ENCODE measurements at regions not wholly inside any gene's neighbourhood (a gene's known extent, or its start where the extent isn't known, plus 50 kb on each side); places are given as distances from the start of the nearest gene placed in this dataset.

DNA sequence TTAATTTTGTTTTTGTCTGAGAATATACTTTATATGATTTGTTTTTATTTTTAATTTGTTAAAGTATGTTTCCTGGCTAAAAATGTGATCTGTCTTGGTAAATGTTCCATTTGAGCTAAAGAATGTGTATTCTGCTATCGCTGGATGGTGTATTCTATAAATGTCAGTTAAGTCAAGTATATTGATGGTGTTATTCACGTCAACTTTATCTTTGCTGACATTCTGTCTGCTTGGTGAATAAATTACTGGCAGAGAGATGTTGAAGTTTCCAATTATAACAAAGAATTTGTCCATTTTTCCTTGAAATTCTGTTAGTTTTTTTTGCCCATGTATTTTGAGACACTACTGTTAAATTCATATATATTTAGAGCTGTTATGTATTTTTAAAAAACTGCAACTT lies 1131.8 kb upstream of the GJE1 start:
- Mint-ChIP-seq H3K4me1 (ENCODE audit: low read depth) (no peaks in the 10 kb centered on the region), H3K4me3 (no peak overlapping the region)
- POLR2A ChIA-PET = no interaction called here

DNA sequence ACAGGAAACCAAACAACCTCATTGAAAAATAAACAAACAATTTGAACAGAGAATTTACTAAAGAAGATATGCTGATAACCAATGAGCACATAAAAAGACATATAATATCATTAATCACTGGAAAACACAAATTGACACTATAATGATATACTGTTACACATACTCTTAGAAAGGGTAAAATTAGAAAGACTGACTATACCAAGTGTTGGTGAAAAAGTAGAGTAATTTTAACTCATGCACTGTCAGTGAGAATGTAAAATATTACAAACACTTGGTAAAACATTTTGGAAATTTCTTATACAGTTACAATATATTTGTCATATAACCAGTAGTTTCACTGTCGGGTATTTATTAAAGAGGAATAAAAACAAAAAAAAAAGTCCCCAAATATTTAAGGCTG lies 1139.2 kb upstream of the GJE1 start:
- H3K4me3 Mint-ChIP-seq = no peak overlapping the region
- H3K4me1 Mint-ChIP-seq (ENCODE audit: low read depth) = no peaks in the 10 kb centered on the region
- POLR2A ChIA-PET = no interaction called here
- intact Hi-C loops (cut with micrococcal nuclease) = no loop called here
- CTCF ChIA-PET = no interaction called here
- no peak overlapping the region for H3K27ac Mint-ChIP-seq
- peaks cover 2% of the 10 kb centered on the region for H3K9me3 Mint-ChIP-seq
- H3K27me3 Mint-ChIP-seq = peaks cover 4% of the 10 kb centered on the region
- no peaks in the 10 kb centered on the region for H3K36me3 Mint-ChIP-seq
- no peak for DNase-seq

More for the DNA sequence above, 1131.8 kb upstream of the GJE1 start:
- H3K27me3 Mint-ChIP-seq = peaks cover 1% of the 10 kb centered on the region
- H3K36me3 Mint-ChIP-seq = no peaks in the 10 kb centered on the region
- intact Hi-C loops (cut with micrococcal nuclease) = no loop called here
- no peaks in the 10 kb centered on the region for H3K9me3 Mint-ChIP-seq
- DNase-seq = no peak
- CTCF ChIA-PET = no interaction called here
- no peak overlapping the region for H3K27ac Mint-ChIP-seq

DNA sequence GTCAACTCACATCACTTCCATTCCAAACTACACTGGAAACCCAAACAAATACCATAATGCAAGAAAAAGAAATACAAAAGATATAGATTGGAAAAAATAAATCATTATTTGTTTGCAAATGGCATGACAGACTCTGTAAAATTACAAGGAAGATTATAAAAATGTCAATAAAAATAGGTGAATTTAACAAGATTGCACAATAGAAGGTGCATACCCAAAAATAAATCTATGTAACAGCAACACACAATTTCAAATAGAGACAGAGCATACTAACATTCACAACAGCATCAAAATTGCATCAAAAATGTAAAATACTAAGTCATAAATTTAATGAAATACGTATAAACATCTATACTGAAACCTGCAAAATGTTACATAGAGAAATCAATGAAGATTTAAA lies 1140.0 kb upstream of the GJE1 start:
- peaks cover 3% of the 10 kb centered on the region for H3K27me3 Mint-ChIP-seq
- peaks cover 2% of the 10 kb centered on the region for H3K9me3 Mint-ChIP-seq
- no peak for DNase-seq
- no peak overlapping the region for H3K27ac Mint-ChIP-seq
- no peaks in the 10 kb centered on the region for H3K4me1 Mint-ChIP-seq (ENCODE audit: low read depth)
- ChIA-PET CTCF (no interaction called here), POLR2A (no interaction called here)
- no peak overlapping the region for H3K4me3 Mint-ChIP-seq
- intact Hi-C loops (cut with micrococcal nuclease) = no loop called here
- H3K36me3 Mint-ChIP-seq = no peaks in the 10 kb centered on the region

- ChIA-PET POLR2A (no interaction called here), CTCF (no interaction called here)
- Mint-ChIP-seq H3K4me1 (ENCODE audit: low read depth) (no peaks in the 10 kb centered on the region), H3K4me3 (no peak overlapping the region), H3K36me3 (no peaks in the 10 kb centered on the region), H3K9me3 (peaks cover 2% of the 10 kb centered on the region), H3K27ac (no peak overlapping the region), H3K27me3 (peaks cover 3% of the 10 kb centered on the region)
- DNase-seq = no peak
- intact Hi-C loops (cut with micrococcal nuclease) = no loop called here
These were observed 1143.9 kb upstream of the GJE1 start for GRCh38 chr6:140988780-140989179.

- intact Hi-C loops (cut with micrococcal nuclease) = no loop called here
- ChIA-PET CTCF (interaction anchor here (0.6 kb wide), 1 partner anchor 69 kb away, joined by 3 read pairs; no protein-coding TSS in a partner anchor), POLR2A (no interaction called here)
- no peak for DNase-seq
- Mint-ChIP-seq H3K9me3 (peaks cover 2% of the 10 kb centered on the region), H3K4me1 (ENCODE audit: low read depth) (no peaks in the 10 kb centered on the region), H3K27me3 (peaks cover 4% of the 10 kb centered on the region), H3K27ac (no peak overlapping the region), H3K36me3 (no peaks in the 10 kb centered on the region), H3K4me3 (no peak overlapping the region)
These were observed 1145.2 kb upstream of the GJE1 start for GRCh38 chr6:140987364-140988155.

GRCh38 chr6:140985679-140986275 lies 1146.9 kb upstream of the GJE1 start:
- DNase-seq = no peak

DNA sequence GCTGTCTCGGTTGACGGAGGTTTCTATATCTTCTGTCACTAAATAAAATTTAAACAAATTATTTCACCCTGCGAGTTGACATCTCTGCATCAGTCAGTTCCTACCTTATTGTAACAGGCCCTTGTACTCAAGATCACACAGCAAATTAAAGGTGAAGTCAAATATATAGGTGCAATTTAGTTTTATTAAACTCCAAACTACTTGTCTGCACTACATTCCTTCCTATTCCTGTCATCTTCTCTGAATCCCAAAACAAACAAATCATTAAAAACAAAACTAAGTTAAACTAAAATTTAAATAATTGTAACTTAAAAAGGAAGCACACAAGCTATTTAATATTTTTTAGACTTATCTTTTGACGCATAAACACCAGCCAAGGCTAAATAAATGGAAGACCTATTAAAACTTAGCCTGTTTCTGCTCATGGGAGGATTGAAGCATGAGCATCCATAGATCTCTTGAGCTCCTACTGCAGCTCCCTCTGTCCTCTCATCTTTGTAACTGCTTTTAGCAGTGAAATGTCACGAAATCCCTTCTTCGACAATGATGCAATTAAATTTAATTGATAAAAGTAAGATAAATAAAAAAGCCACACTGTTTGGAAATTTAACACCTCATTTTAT lies 1152.3 kb upstream of the GJE1 start:
- H3K9me3 Mint-ChIP-seq = no peaks in the 10 kb centered on the region
- ChIA-PET POLR2A (no interaction called here), CTCF (no interaction called here)
- H3K4me1 Mint-ChIP-seq (ENCODE audit: low read depth) = no peaks in the 10 kb centered on the region
- DNase-seq = no peak
- intact Hi-C loops (cut with micrococcal nuclease) = no loop called here
- no peaks in the 10 kb centered on the region for H3K36me3 Mint-ChIP-seq
- H3K4me3 Mint-ChIP-seq = no peak overlapping the region
- H3K27me3 Mint-ChIP-seq = peaks cover 2% of the 10 kb centered on the region
- no peak overlapping the region for H3K27ac Mint-ChIP-seq

More at GRCh38 chr6:140985679-140986275, 1146.9 kb upstream of the GJE1 start:
- intact Hi-C loops (cut with micrococcal nuclease) = no loop called here
- ChIA-PET CTCF (no interaction called here), POLR2A (no interaction called here)
- Mint-ChIP-seq H3K4me1 (ENCODE audit: low read depth) (no peaks in the 10 kb centered on the region), H3K36me3 (no peaks in the 10 kb centered on the region), H3K4me3 (no peak overlapping the region), H3K9me3 (no peaks in the 10 kb centered on the region), H3K27me3 (peaks cover 5% of the 10 kb centered on the region), H3K27ac (no peak overlapping the region)

DNA sequence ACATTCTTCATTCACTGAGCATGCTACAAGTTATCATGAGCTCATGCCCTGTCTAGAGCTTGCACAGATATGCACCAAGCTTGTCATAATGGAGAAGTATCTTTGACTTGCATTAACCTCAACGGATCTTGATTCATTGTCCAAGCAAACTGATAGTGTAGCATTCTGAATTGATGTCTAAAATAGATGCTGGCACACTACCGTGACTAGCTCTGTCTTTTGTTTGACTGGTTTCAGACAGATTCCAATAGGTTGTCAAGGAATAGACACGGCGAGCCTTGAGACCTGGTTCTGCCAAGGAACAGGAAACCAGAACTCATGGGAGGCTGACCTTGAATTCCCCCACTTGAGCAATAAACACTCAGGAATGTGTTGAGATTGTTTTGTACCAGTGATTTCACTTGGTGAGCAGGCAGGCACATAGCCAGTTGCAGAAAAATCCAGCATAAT lies 1153.1 kb upstream of the GJE1 start:
- Mint-ChIP-seq H3K4me1 (ENCODE audit: low read depth) (no peaks in the 10 kb centered on the region), H3K27ac (no peak overlapping the region), H3K4me3 (no peak overlapping the region), H3K36me3 (no peaks in the 10 kb centered on the region), H3K9me3 (no peaks in the 10 kb centered on the region), H3K27me3 (peaks cover 2% of the 10 kb centered on the region)
- DNase-seq = no peak
- POLR2A ChIA-PET = no interaction called here
- CTCF ChIA-PET = no interaction called here
- intact Hi-C loops (cut with micrococcal nuclease) = no loop called here

DNA sequence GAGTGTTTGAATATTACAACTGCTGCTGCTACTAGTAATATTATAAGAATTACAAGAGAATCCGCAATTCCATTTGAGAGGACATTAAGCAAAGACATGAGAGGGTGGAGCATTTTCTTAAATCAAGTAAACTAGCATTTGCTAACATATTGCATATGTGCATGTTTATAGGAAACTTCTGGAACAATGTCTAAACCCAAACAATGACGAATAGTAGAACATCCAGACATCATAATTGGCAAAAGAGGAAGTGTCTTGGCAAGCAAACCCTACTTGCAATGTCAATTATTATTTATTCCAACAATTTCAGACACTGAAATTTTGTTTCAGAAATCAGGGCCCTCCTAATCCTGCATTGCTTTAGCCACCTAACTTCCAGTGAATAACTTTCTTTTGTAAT lies 1155.3 kb upstream of the GJE1 start:
- no peak overlapping the region for H3K27ac Mint-ChIP-seq
- POLR2A ChIA-PET = no interaction called here
- intact Hi-C loops (cut with micrococcal nuclease) = no loop called here
- CTCF ChIA-PET = no interaction called here
- no peaks in the 10 kb centered on the region for H3K9me3 Mint-ChIP-seq
- no peaks in the 10 kb centered on the region for H3K27me3 Mint-ChIP-seq
- no peaks in the 10 kb centered on the region for H3K36me3 Mint-ChIP-seq
- H3K4me3 Mint-ChIP-seq = no peak overlapping the region
- H3K4me1 Mint-ChIP-seq (ENCODE audit: low read depth) = no peaks in the 10 kb centered on the region
- no peak for DNase-seq

DNA sequence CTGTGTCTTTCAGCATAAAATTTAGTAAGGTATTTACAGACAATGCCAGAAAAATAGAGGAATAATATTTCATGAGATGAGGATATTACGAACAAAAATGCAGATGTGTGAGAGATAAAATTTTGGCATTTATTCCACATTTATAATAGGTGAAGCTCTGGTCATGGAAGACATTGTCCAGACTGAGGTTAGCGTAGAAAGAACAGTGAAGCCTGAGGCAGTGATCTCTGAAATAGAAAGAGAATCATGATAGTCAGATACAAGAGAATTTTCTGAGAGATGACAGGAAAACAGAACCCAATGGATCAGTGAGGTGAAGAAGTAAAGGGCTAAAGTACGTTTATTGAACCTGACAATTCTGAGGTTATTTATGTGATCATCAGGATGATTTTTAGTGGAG lies 1155.9 kb upstream of the GJE1 start:
- ChIA-PET POLR2A (no interaction called here), CTCF (no interaction called here)
- Mint-ChIP-seq H3K9me3 (no peaks in the 10 kb centered on the region), H3K27ac (no peak overlapping the region), H3K4me1 (ENCODE audit: low read depth) (no peaks in the 10 kb centered on the region), H3K4me3 (no peak overlapping the region), H3K27me3 (no peaks in the 10 kb centered on the region), H3K36me3 (no peaks in the 10 kb centered on the region)
- intact Hi-C loops (cut with micrococcal nuclease) = no loop called here
- no peak for DNase-seq

DNA sequence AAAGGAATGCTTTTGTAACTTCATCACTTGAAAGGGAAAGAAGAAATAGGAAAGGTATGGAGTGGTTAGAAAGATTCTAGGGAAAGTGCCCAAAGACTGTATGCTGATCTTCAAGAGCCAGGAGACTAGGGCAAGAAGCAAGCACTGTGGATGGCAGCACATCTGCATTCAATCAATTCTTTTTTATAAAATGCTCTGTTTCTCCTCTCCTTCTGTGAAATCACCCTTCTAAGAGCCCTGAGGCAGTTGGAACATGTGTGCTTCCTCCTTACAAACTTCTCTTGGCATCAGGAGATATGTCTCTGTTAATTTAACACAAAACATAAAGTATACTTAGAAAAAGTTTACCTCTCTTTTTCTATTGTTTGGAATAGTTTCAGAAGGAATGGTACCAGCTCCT lies 1162.2 kb upstream of the GJE1 start:
- POLR2A ChIA-PET = no interaction called here
- Mint-ChIP-seq H3K27ac (no peak overlapping the region), H3K27me3 (no peaks in the 10 kb centered on the region), H3K9me3 (no peaks in the 10 kb centered on the region), H3K4me3 (no peak overlapping the region), H3K36me3 (no peaks in the 10 kb centered on the region), H3K4me1 (ENCODE audit: low read depth) (no peaks in the 10 kb centered on the region)
- CTCF ChIA-PET = no interaction called here
- intact Hi-C loops (cut with micrococcal nuclease) = no loop called here
- DNase-seq = no peak

GRCh38 chr6:140968062-140968461 lies 1164.7 kb upstream of the GJE1 start:
- H3K36me3 Mint-ChIP-seq = no peaks in the 10 kb centered on the region
- ChIA-PET CTCF (no interaction called here), POLR2A (no interaction called here)
- intact Hi-C loops (cut with micrococcal nuclease) = no loop called here
- DNase-seq = no peak
- H3K27ac Mint-ChIP-seq = no peak overlapping the region
- peaks cover 2% of the 10 kb centered on the region for H3K27me3 Mint-ChIP-seq
- H3K9me3 Mint-ChIP-seq = no peaks in the 10 kb centered on the region
- H3K4me1 Mint-ChIP-seq (ENCODE audit: low read depth) = no peaks in the 10 kb centered on the region
- no peak overlapping the region for H3K4me3 Mint-ChIP-seq

DNA sequence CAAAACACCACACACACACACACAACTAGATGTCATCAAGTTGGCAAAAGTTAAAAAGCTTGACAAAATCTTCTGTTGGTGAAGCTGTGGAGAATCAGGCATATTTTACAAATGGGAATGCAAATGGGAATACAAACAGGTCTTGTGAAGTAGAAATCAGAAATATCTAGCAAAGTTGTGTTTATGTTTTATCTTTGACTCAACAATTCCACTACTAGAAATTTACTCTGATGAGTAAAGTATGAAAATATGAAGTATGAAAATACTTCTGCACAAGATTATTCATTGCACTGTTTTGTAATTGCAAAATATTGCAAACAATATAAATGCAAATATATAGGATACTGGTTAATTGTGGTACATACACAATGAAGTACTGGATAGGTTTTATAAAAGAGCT lies 1166.0 kb upstream of the GJE1 start:
- H3K27me3 Mint-ChIP-seq = peaks cover 2% of the 10 kb centered on the region
- no peaks in the 10 kb centered on the region for H3K36me3 Mint-ChIP-seq
- H3K4me1 Mint-ChIP-seq (ENCODE audit: low read depth) = no peaks in the 10 kb centered on the region
- no peaks in the 10 kb centered on the region for H3K9me3 Mint-ChIP-seq
- no peak overlapping the region for H3K27ac Mint-ChIP-seq
- no peak overlapping the region for H3K4me3 Mint-ChIP-seq
- DNase-seq = no peak
- ChIA-PET CTCF (no interaction called here), POLR2A (no interaction called here)
- intact Hi-C loops (cut with micrococcal nuclease) = no loop called here
